ENCODE measurements at regions not wholly inside any gene's neighbourhood (a gene's known extent, or its start where the extent isn't known, plus 50 kb on each side); places are given as distances from the start of the nearest gene placed in this dataset.
"Not testable (repeated sequence)": the region's sequence is repeated elsewhere in the genome, so short reads cannot be mapped to it uniquely, and the experiment has no call there.

DNA sequence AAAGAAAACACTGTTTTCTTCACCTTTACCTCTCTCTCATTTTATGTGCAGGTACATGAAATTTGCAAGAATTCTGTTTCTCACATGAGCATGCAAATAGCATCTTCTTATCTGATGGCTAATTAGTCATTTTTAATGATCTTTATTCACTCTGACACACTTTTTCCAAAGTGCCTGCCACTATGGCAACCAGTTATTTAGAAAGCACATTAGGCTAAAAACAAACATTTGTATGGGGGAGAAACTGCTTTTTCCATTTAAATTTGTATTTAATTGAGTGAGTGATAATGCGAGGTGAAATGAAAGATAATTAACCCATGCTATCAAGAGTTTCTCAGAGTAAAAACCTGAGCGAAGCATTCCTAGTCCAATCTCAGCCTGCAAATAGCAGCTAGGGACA lies 365.0 kb downstream of the MAT2B start:
- DNase-seq: no peak
- Histone ChIP-seq H3K27me3 (no peaks in the 10 kb centered on the region), H3K27ac (no peak overlapping the region), H3K4me1 (no peaks in the 10 kb centered on the region), H3K4me3 (no peak overlapping the region), H3K36me3 (no peaks in the 10 kb centered on the region), H3K9me3 (no peaks in the 10 kb centered on the region)
- TF ChIP-seq, protein P1, sequence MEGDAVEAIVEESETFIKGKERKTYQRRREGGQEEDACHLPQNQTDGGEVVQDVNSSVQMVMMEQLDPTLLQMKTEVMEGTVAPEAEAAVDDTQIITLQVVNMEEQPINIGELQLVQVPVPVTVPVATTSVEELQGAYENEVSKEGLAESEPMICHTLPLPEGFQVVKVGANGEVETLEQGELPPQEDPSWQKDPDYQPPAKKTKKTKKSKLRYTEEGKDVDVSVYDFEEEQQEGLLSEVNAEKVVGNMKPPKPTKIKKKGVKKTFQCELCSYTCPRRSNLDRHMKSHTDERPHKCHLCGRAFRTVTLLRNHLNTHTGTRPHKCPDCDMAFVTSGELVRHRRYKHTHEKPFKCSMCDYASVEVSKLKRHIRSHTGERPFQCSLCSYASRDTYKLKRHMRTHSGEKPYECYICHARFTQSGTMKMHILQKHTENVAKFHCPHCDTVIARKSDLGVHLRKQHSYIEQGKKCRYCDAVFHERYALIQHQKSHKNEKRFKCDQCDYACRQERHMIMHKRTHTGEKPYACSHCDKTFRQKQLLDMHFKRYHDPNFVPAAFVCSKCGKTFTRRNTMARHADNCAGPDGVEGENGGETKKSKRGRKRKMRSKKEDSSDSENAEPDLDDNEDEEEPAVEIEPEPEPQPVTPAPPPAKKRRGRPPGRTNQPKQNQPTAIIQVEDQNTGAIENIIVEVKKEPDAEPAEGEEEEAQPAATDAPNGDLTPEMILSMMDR (IDR thresholded peaks at IDR 0.05): no peak
- intact Hi-C loops (cut with DNase I): no loop called here
- peak in 1 of 4 donors; percentile 12 for ATAC-seq
- WGBS, 2 donors: 21 to 34% methylated on average over 2 of the region's 2 CpGs
- no peak for FAIRE-seq

DNA sequence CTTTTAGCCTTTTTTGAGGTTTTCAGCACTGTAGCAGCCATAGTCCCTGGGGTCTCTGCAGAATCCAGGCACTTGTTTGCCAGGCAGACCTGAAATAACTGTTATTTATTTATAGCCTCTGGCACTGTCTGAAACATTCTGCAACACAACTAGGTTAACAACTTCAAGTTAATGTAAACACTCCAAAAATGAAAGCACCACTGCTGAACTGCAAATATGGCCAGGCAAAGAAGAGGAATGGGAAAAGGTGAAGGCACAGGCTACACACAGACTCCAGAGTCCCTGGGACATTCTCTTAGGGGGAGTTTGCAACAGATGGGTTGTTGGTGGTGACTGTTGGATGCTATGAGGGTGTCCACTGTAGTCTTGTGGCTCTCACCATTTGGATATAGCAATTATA lies 369.0 kb downstream of the MAT2B start:
- no peak for FAIRE-seq

DNA sequence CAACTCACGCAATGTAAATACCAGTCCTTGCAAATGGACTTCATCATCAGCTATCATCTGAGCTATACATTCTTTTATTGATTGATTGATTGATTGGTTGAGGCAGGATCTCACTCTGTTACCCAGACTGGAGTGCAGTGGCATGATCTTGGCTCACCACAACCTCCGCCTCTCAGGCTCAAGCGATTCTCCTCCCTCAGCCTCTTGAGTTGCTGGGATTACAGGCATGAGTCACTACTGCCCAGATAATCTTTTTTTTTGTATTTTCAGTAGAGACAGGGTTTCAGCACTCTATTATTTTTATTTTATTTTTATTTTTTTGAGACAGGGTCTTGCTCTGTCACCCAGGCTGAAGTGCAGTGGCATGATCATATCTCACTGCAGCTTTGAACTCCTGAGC lies 369.5 kb downstream of the MAT2B start:
- H3K4me1 ChIP-seq; ATAC-seq; intact Hi-C loops (cut with DNase I); H3K27ac ChIP-seq; H3K36me3 ChIP-seq; DNase-seq; FAIRE-seq; H3K4me3 ChIP-seq; H3K27me3 ChIP-seq; H3K9me3 ChIP-seq: not testable (repeated sequence)
- 87 to 95% methylated on average over 3 of the region's 3 CpGs for WGBS, 2 donors

More for the DNA sequence above, 369.0 kb downstream of the MAT2B start:
- Histone ChIP-seq H3K9me3 (no peaks in the 10 kb centered on the region), H3K36me3 (no peaks in the 10 kb centered on the region), H3K4me3 (no peak overlapping the region), H3K4me1 (no peaks in the 10 kb centered on the region), H3K27me3 (no peaks in the 10 kb centered on the region), H3K27ac (no peak overlapping the region)
- TF ChIP-seq, protein P1 (IDR thresholded peaks at IDR 0.05): no peak
- intact Hi-C loops (cut with DNase I): no loop called here
- no peak for DNase-seq
- no peak for ATAC-seq

DNA sequence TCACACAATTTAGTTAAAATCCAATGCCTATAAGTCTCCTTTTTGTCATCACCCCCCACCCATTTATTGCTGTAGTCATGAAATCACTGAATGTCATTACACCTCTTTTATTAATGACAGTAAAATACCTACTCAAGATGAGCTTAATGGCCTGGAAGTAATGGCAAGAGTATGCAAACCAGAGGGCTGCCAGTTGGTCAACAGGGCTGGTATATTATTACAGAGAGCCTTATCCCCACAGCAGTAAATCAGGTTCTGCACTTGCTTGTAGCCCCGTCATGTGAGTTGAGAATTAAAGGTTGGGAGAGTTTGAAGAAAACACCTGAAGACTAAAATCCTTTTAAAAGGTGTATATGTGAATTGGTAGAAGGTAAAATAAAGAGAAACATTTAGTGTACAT lies 372.4 kb downstream of the MAT2B start:
- Histone ChIP-seq H3K27ac (no peak overlapping the region), H3K27me3 (no peaks in the 10 kb centered on the region), H3K4me3 (no peak overlapping the region), H3K9me3 (no peaks in the 10 kb centered on the region), H3K36me3 (no peaks in the 10 kb centered on the region), H3K4me1 (no peaks in the 10 kb centered on the region)
- no peak for DNase-seq
- WGBS, 2 donors: 75 to 78% methylated on average over 1 of the region's 1 CpG
- ATAC-seq: no peak
- FAIRE-seq: no peak
- intact Hi-C loops (cut with DNase I): no loop called here
- TF ChIP-seq, protein P1 (IDR thresholded peaks at IDR 0.05): no peak

DNA sequence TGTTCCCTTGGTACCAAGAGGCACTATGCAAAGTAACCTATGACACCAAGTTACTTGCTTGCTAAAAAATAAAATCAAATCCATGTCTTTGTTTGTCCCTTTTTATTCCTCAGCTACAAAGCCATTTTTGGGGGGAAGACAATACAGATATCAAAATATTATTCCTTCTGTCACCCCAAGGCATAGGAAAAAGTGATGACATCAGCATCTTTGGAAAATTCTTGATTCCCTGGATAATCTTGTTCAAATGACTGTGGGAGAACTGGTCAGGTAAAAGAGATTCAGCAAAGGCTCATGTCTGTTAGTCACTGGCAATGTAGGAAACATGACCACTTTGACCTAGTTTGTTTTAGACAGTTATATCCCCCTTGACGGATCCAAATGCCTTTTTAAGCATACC lies 373.1 kb downstream of the MAT2B start:
- TF ChIP-seq, protein P1 (IDR thresholded peaks at IDR 0.05): no peak
- no peak for DNase-seq
- intact Hi-C loops (cut with DNase I): no loop called here
- Histone ChIP-seq H3K36me3 (no peaks in the 10 kb centered on the region), H3K4me1 (no peaks in the 10 kb centered on the region), H3K27me3 (no peaks in the 10 kb centered on the region), H3K27ac (no peak overlapping the region), H3K9me3 (no peaks in the 10 kb centered on the region), H3K4me3 (no peak overlapping the region)
- 49 to 78% methylated on average over 1 of the region's 1 CpG for WGBS, 2 donors
- FAIRE-seq: no peak
- ATAC-seq: no peak

GRCh38 chr5:163880302-163880701 lies 374.9 kb downstream of the MAT2B start:
- Histone ChIP-seq H3K4me1 (no peaks in the 10 kb centered on the region), H3K36me3 (no peaks in the 10 kb centered on the region), H3K4me3 (no peak overlapping the region), H3K27me3 (no peaks in the 10 kb centered on the region), H3K27ac (no peak overlapping the region), H3K9me3 (no peaks in the 10 kb centered on the region)
- intact Hi-C loops (cut with DNase I): no loop called here
- DNase-seq (no peak), ATAC-seq (no peak), FAIRE-seq (no peak)
- 59 to 69% methylated on average over 2 of the region's 2 CpGs for WGBS, 2 donors
- TF ChIP-seq, protein P1 (IDR thresholded peaks at IDR 0.05): no peak

All from pancreas (tissue), 10 donors.